CD4-positive, CD25-positive, alpha-beta regulatory T cell (primary cell): ENCODE measurements at regions not wholly inside any gene's neighbourhood (a gene's known extent, or its start where the extent isn't known, plus 50 kb on each side); places are given as distances from the start of the nearest gene placed in this dataset.

ENCODE experiments used
- ATAC-seq, 2 donors: fragments of 150-1000 bp; cut with Tn5 transposase; one replicate each; pipeline ENCODE4 v1.10.0; 2021; ENCODE audit warnings: low read depth in 2 of 2, moderate number of reproducible peaks in 2 of 2, moderate library complexity in 1 of 2
- DNase-seq, 3 donors: peaks; one replicate each; pipeline versions ENCODE4 v3.0.0 to v3.0.0-alpha.2; 2012 to 2022; ENCODE audit warnings: mixed read lengths in 1 of 3
- H3K27ac ChIP-seq: one replicate; pipeline ENCODE4 v1.7.0; 2013; ENCODE audit warnings: mild to moderate bottlenecking, low read length; ENCODE audit not compliant: insufficient read depth, poor library complexity, severe bottlenecking
- H3K27me3 ChIP-seq: one replicate; pipeline ENCODE4 v1.7.0; 2013; ENCODE audit warnings: low read length; ENCODE audit not compliant: control insufficient read depth, insufficient read depth
- H3K36me3 ChIP-seq: one replicate; pipeline ENCODE4 v1.7.0; 2013; ENCODE audit warnings: mild to moderate bottlenecking, low read length, moderate library complexity; ENCODE audit not compliant: control insufficient read depth, insufficient read depth
- H3K4me1 ChIP-seq: 2 replicates; pipeline ENCODE4 v1.7.0; 2013; ENCODE audit warnings: mild to moderate bottlenecking, low read length; ENCODE audit not compliant: insufficient read depth, control insufficient read depth, poor library complexity, severe bottlenecking
- H3K4me3 ChIP-seq: one replicate; pipeline ENCODE4 v1.7.0; 2013; ENCODE audit warnings: low read depth, mild to moderate bottlenecking, low read length, moderate library complexity
- H3K9me3 ChIP-seq, 2 experiments: 1 replicate in 1 of 2; 2 replicates in 1 of 2; pipeline ENCODE4 v1.7.0; 2013; ENCODE audit warnings: low read length in 2 of 2, mild to moderate bottlenecking in 1 of 2, moderate library complexity in 1 of 2; ENCODE audit not compliant: control insufficient read depth in 2 of 2
- H3K27ac Mint-ChIP-seq, 3 donors: one replicate each; pipeline ENCODE4 v1.8.0; 2020 to 2022; ENCODE audit warnings: mild to moderate bottlenecking in 3 of 3, mixed read lengths in 3 of 3, moderate library complexity in 2 of 3
- H3K27me3 Mint-ChIP-seq: one replicate; pipeline ENCODE4 v1.8.0; 2022; ENCODE audit warnings: mild to moderate bottlenecking, mixed read lengths
- H3K36me3 Mint-ChIP-seq: one replicate; pipeline ENCODE4 v1.8.0; 2020; ENCODE audit warnings: mixed read lengths
- H3K4me1 Mint-ChIP-seq, 4 donors: one replicate each; pipeline ENCODE4 v1.8.0; 2020 to 2022; ENCODE audit warnings: mixed read lengths in 4 of 4, mild to moderate bottlenecking in 1 of 4
- H3K4me3 Mint-ChIP-seq, 4 donors: one replicate each; pipeline ENCODE4 v1.8.0; 2020 to 2022; ENCODE audit warnings: mild to moderate bottlenecking in 4 of 4, mixed read lengths in 4 of 4, moderate library complexity in 3 of 4
- H3K9me3 Mint-ChIP-seq, 7 donors: one replicate each; pipeline ENCODE4 v1.8.0; 2020 to 2022; ENCODE audit warnings: mixed read lengths in 7 of 7, mild to moderate bottlenecking in 3 of 7, moderate library complexity in 2 of 7

DNA sequence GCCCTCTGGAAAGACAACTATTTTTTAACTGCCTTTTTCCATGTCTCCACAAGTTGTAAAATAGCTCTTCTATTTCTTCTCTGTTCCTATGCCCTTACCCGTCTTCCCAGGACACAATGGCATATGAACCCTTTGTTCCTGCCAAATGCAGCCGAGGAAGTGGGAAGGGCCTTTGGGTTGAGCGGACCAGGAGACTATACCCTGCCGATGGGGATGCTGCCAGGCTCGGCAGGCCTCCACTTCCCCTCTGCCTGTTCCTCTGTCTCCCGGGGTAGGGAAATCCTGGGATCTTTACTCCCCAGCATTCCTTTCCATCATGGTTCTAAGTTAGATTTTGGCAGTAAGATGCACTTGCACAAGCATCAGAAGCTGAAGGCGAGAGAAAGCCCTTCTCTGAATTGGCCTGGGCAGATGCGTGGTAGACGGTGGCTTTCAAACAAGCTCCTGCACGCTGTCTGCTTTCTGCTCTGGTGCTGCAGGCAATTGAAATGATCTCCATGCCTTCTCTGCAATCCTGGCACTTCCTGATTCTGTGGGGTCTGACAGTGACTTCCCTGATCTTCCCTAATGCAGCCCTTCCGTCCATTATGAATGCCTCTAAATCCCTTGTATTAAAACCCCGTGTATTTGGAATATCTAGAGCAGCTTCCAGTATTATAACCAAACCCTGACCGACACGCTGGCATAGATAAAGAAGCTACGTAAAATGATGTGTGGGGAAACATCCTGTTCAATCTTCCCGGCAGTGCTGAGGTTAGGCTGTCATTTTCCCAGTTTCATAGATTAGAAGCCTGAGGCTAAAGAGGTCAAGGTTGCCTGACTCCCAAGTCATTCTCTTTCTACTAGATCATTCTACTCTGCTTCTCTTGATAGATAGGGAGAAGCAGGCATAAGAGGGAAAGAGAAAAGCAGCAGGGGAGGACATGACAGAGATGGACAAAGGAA, 69.8 kb downstream of the MCFD2 start:
- no peak overlapping the region for H3K4me3 Mint-ChIP-seq
- H3K36me3 Mint-ChIP-seq: no peaks in the 10 kb centered on the region
- peaks cover 0 to 2% (median 0%) of the 10 kb centered on the region in 4 donors for H3K4me1 Mint-ChIP-seq
- H3K27ac ChIP-seq: no peak overlapping the region
- no peaks in the 10 kb centered on the region for H3K9me3 ChIP-seq
- no peak for ATAC-seq
- peaks cover 20% of the 10 kb centered on the region for H3K27me3 Mint-ChIP-seq
- no peak overlapping the region for H3K27ac Mint-ChIP-seq
- H3K4me1 ChIP-seq: no peaks in the 10 kb centered on the region
- no peaks in the 10 kb centered on the region for H3K36me3 ChIP-seq
- peaks cover 0 to 1% (median 0%) of the 10 kb centered on the region in 7 donors for H3K9me3 Mint-ChIP-seq
- no peaks in the 10 kb centered on the region for H3K27me3 ChIP-seq
- no peak overlapping the region for H3K4me3 ChIP-seq
- DNase-seq: no peak

DNA sequence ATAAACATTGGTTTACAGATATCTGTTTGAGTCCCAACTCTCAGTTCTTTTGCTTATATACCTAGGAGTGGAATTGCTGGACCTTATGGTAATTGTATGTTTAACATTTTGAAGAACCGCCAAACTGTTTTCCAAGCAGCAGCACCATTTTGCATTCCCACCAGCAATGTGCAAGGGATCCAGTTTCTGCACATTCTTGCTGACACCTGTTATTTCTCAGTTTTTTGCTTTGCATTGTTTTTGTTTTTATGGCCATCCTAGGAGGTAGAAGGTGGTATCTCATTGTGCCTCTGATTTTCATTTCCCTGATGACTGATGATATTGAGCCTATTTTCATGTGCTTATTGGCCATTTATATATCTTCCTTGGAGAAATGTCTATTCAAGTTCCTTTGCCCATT, 71.2 kb downstream of the MCFD2 start:
- Mint-ChIP-seq H3K27ac (no peak overlapping the region), H3K4me3 (no peak overlapping the region), H3K36me3 (no peaks in the 10 kb centered on the region), H3K4me1 (peaks cover 0 to 2% (median 0%) of the 10 kb centered on the region in 4 donors), H3K27me3 (peaks cover 23% of the 10 kb centered on the region), H3K9me3 (peaks cover 0 to 1% (median 0%) of the 10 kb centered on the region in 7 donors)
- DNase-seq (no peak), ATAC-seq (no peak)
- Histone ChIP-seq H3K9me3 (no peaks in the 10 kb centered on the region), H3K27me3 (no peaks in the 10 kb centered on the region), H3K4me1 (no peaks in the 10 kb centered on the region), H3K27ac (no peak overlapping the region), H3K36me3 (no peaks in the 10 kb centered on the region), H3K4me3 (no peak overlapping the region)

DNA sequence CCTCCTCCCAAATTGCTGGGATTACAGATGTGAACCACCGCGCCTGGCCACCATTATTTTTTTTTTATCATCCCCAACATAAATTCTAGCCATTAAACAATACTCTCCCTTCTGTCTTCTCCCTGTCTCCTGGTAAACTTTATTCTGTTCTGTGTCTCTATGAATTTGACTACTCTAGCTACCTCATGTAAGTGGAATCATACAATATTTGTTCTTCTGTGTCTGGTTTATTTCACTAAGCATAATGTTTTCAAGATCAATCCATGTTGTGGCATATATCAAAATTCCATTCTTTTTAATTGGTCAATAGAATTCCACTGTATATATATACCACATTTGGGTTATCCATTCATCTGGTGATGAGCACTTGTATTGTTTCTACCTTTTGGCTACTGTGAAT, 71.6 kb downstream of the MCFD2 start:
- no peaks in the 10 kb centered on the region for H3K27me3 ChIP-seq
- no peaks in the 10 kb centered on the region for H3K9me3 ChIP-seq
- ATAC-seq (no peak), DNase-seq (no peak)
- no peak overlapping the region for H3K4me3 ChIP-seq
- H3K4me1 ChIP-seq: no peaks in the 10 kb centered on the region
- Mint-ChIP-seq H3K9me3 (peaks cover 0 to 1% (median 0%) of the 10 kb centered on the region in 7 donors), H3K4me3 (no peak overlapping the region), H3K27me3 (peaks cover 21% of the 10 kb centered on the region), H3K27ac (no peak overlapping the region), H3K4me1 (peaks cover 0 to 2% (median 0%) of the 10 kb centered on the region in 4 donors), H3K36me3 (no peaks in the 10 kb centered on the region)
- H3K36me3 ChIP-seq: no peaks in the 10 kb centered on the region
- no peak overlapping the region for H3K27ac ChIP-seq

DNA sequence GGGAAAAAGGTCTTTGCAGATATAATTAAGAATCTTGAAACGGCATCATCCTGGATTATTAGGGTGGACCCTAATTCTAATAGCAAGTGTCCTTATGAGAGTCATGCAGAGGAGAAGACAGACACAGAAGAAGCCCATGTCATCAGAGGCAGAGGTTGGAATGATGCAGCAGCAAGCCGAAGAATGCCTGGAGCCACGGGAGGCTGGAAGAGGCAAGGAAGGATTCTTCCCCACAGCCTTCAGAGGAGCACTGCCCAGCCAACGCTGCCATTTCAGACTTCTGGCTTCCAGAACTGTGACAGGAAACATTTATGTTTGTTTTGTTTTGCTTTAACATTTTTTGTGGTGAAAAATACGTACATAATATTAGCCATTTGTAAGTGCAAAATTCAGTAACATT, 72.3 kb downstream of the MCFD2 start:
- Histone ChIP-seq H3K36me3 (no peaks in the 10 kb centered on the region), H3K4me1 (no peaks in the 10 kb centered on the region), H3K9me3 (no peaks in the 10 kb centered on the region), H3K27ac (no peak overlapping the region), H3K27me3 (no peaks in the 10 kb centered on the region), H3K4me3 (no peak overlapping the region)
- Mint-ChIP-seq H3K4me1 (peaks cover 0 to 2% (median 0%) of the 10 kb centered on the region in 4 donors), H3K4me3 (no peak overlapping the region), H3K36me3 (no peaks in the 10 kb centered on the region), H3K9me3 (peaks cover 0 to 1% (median 0%) of the 10 kb centered on the region in 7 donors), H3K27ac (no peak overlapping the region), H3K27me3 (peaks cover 14% of the 10 kb centered on the region)
- ATAC-seq: no peak
- no peak for DNase-seq

DNA sequence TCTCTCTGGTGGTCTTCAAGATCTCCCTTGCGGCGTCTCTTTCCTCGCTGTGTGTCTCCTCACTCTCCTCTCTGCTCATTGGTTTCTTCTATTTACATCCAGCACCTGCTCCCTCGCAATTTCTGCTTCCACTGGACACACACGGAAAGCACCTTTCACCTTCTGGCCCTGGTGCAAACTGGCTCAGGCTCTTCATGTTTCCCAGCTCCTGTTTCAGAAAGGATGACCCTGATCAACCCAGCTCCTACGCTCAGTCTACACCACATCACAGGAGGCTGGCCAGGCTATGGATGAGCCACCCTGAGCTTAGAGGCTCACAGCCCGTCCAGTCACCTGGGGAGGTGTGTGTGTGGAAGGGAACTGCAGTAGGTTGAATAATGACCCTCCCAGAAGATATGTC, 72.7 kb downstream of the MCFD2 start:
- DNase-seq: no peak
- H3K9me3 ChIP-seq: no peaks in the 10 kb centered on the region
- H3K27me3 ChIP-seq: no peaks in the 10 kb centered on the region
- H3K27ac ChIP-seq: no peak overlapping the region
- Mint-ChIP-seq H3K9me3 (peaks cover 0 to 1% (median 0%) of the 10 kb centered on the region in 7 donors), H3K27me3 (peaks cover 10% of the 10 kb centered on the region), H3K4me3 (no peak overlapping the region), H3K27ac (no peak overlapping the region), H3K4me1 (peaks cover 0 to 2% (median 0%) of the 10 kb centered on the region in 4 donors), H3K36me3 (no peaks in the 10 kb centered on the region)
- H3K36me3 ChIP-seq: no peaks in the 10 kb centered on the region
- no peak overlapping the region for H3K4me3 ChIP-seq
- H3K4me1 ChIP-seq: no peaks in the 10 kb centered on the region
- no peak for ATAC-seq

DNA sequence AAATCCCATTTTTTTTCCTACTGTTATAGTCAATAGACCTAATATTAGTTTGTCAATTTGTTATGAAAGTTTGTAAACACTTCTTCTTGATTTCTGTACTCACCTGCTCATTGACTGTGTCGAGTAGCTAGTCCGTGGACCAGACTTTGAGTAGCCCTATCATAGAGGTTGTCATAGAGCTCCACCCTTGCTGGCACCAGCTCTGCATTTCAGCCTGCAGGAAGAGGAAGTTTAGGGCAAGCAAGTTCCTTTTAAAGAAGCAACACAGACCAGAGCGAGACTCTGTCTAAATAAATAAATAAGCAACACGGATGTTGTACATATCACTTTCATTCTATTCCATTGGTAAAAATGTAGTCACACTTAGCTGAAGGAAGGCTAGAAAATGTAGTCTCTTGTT, 74.0 kb downstream of the MCFD2 start:
- H3K4me1 Mint-ChIP-seq: peaks cover 0 to 2% (median 0%) of the 10 kb centered on the region in 4 donors
- no peak for DNase-seq
- H3K4me3 Mint-ChIP-seq: no peak overlapping the region
- H3K27me3 Mint-ChIP-seq: peaks cover 9% of the 10 kb centered on the region
- H3K36me3 ChIP-seq: no peaks in the 10 kb centered on the region
- peak in 1 of 2 donors; percentile 31 for ATAC-seq
- H3K9me3 Mint-ChIP-seq: peaks cover 0 to 1% (median 0%) of the 10 kb centered on the region in 7 donors
- no peaks in the 10 kb centered on the region for H3K36me3 Mint-ChIP-seq
- no peak overlapping the region for H3K27ac ChIP-seq
- H3K27ac Mint-ChIP-seq: no peak overlapping the region
- H3K27me3 ChIP-seq: no peaks in the 10 kb centered on the region
- H3K4me3 ChIP-seq: no peak overlapping the region
- H3K4me1 ChIP-seq: no peaks in the 10 kb centered on the region
- no peaks in the 10 kb centered on the region for H3K9me3 ChIP-seq

DNA sequence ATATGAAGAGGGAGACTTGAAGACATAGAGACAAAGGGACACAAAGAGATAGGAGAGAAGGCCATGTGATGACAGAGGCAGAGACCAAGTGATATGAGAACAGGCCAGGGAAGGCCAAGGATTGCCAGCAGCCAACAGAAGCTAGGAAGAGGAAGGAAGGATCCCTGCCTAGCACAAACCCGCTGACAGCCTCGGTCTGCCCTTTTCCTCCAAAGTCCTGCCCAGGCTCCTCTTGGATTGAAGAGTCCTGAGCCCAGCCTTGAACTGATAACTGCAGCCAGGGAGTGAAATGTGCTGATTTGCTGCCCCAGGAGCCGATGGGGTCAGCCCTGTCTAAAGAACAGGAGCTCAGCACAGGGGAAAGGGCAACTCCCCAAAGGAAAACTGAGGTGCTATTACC, 76.6 kb downstream of the MCFD2 start:
- Mint-ChIP-seq H3K36me3 (no peaks in the 10 kb centered on the region), H3K4me1 (peaks cover 0 to 2% (median 0%) of the 10 kb centered on the region in 4 donors), H3K27me3 (peaks cover 17% of the 10 kb centered on the region), H3K9me3 (peaks cover 0 to 1% (median 0%) of the 10 kb centered on the region in 7 donors), H3K4me3 (no peak overlapping the region), H3K27ac (no peak overlapping the region)
- Histone ChIP-seq H3K36me3 (no peaks in the 10 kb centered on the region), H3K27me3 (no peaks in the 10 kb centered on the region), H3K9me3 (no peaks in the 10 kb centered on the region), H3K4me1 (no peaks in the 10 kb centered on the region), H3K27ac (no peak overlapping the region), H3K4me3 (no peak overlapping the region)
- ATAC-seq (no peak), DNase-seq (no peak)

DNA sequence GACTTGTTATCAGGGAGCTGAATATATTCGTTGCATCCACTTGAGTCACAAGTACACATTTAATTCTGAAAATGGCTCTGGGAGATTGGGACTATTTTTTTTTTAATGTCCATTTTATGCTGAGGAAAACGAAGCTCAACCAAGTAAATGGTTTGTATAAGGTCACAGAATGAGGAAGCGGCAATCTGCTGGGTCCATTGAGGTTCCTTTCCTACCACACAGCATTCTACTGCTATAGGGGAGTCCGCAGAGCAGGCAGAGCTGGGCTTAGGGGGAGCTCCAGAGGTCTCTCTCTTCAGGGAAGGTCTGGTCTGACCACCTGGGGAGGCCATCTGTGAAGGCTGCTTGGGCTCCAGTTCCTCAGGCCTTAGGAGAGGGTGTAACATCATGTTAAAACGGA, 77.9 kb downstream of the MCFD2 start:
- Mint-ChIP-seq H3K27ac (no peak overlapping the region), H3K36me3 (no peaks in the 10 kb centered on the region), H3K9me3 (peaks cover 0 to 8% (median 1%) of the 10 kb centered on the region in 7 donors), H3K4me1 (peaks cover 0 to 2% (median 0%) of the 10 kb centered on the region in 4 donors), H3K4me3 (no peak overlapping the region), H3K27me3 (peaks cover 24% of the 10 kb centered on the region)
- no peak overlapping the region for H3K4me3 ChIP-seq
- DNase-seq (no peak), ATAC-seq (no peak)
- H3K27me3 ChIP-seq: no peaks in the 10 kb centered on the region
- no peak overlapping the region for H3K27ac ChIP-seq
- no peaks in the 10 kb centered on the region for H3K4me1 ChIP-seq
- H3K36me3 ChIP-seq: no peaks in the 10 kb centered on the region
- H3K9me3 ChIP-seq: no peaks in the 10 kb centered on the region
